Inferior parietal cortex (tissue), 1 donor: ENCODE measurements at regions not wholly inside any gene's neighbourhood (a gene's known extent, or its start where the extent isn't known, plus 50 kb on each side); places are given as distances from the start of the nearest gene placed in this dataset.

ENCODE experiments used
- DNase-seq: peaks from one replicate; pipeline ENCODE4 v3.0.0-alpha.2; 2016; ENCODE audit errors: extremely low spot score

GRCh38 chr2:56707218-56707617 is 523.4 kb downstream of the CCDC85A start:
- no peak for DNase-seq

GRCh38 chr2:56707650-56708049 is 523.9 kb downstream of the CCDC85A start:
- no peak for DNase-seq

GRCh38 chr2:56709181-56709580 is 525.4 kb downstream of the CCDC85A start:
- DNase-seq: no peak

- peak; percentile 5 for DNase-seq
These were observed 529.4 kb downstream of the CCDC85A start for GRCh38 chr2:56713161-56713676.

- DNase-seq: no peak
These were observed 530.2 kb downstream of the CCDC85A start for GRCh38 chr2:56713978-56714377.

GRCh38 chr2:56714400-56714799 is 530.6 kb downstream of the CCDC85A start:
- DNase-seq: no peak

- no peak for DNase-seq
These were observed 531.9 kb downstream of the CCDC85A start for GRCh38 chr2:56715683-56716082.

GRCh38 chr2:56718413-56718812 is 534.6 kb downstream of the CCDC85A start:
- DNase-seq: no peak

GRCh38 chr2:56729212-56729611 is 545.4 kb downstream of the CCDC85A start:
- no peak for DNase-seq

GRCh38 chr2:56732946-56733345 is 549.2 kb downstream of the CCDC85A start:
- no peak for DNase-seq

- DNase-seq: no peak
These were observed 555.6 kb downstream of the CCDC85A start for GRCh38 chr2:56739413-56739812.

GRCh38 chr2:56741601-56742102 is 557.9 kb downstream of the CCDC85A start:
- no peak for DNase-seq

- no peak for DNase-seq
These were observed 560.0 kb downstream of the CCDC85A start for GRCh38 chr2:56743807-56744206.

- peak; percentile 47 for DNase-seq
These were observed 565.5 kb downstream of the CCDC85A start for GRCh38 chr2:56749152-56749752.

GRCh38 chr2:56753182-56753581 is 569.4 kb downstream of the CCDC85A start:
- no peak for DNase-seq

- no peak for DNase-seq
These were observed 570.4 kb downstream of the CCDC85A start for GRCh38 chr2:56754066-56754615.

- no peak for DNase-seq
These were observed 570.8 kb downstream of the CCDC85A start for GRCh38 chr2:56754627-56755026.

GRCh38 chr2:56757884-56758545 is 574.2 kb downstream of the CCDC85A start:
- no peak for DNase-seq

- no peak for DNase-seq
These were observed 579.9 kb downstream of the CCDC85A start for GRCh38 chr2:56763683-56764082.

- DNase-seq: no peak
These were observed 585.2 kb downstream of the CCDC85A start for GRCh38 chr2:56768973-56769372.

GRCh38 chr2:56770490-56770889 is 586.7 kb downstream of the CCDC85A start:
- no peak for DNase-seq

GRCh38 chr2:56784046-56784445 is 600.3 kb downstream of the CCDC85A start:
- no peak for DNase-seq

GRCh38 chr2:56801214-56801613 is 617.4 kb downstream of the CCDC85A start:
- DNase-seq: no peak
